ENCODE measurements at regions not wholly inside any gene's neighbourhood (a gene's known extent, or its start where the extent isn't known, plus 50 kb on each side); places are given as distances from the start of the nearest gene placed in this dataset.

DNA sequence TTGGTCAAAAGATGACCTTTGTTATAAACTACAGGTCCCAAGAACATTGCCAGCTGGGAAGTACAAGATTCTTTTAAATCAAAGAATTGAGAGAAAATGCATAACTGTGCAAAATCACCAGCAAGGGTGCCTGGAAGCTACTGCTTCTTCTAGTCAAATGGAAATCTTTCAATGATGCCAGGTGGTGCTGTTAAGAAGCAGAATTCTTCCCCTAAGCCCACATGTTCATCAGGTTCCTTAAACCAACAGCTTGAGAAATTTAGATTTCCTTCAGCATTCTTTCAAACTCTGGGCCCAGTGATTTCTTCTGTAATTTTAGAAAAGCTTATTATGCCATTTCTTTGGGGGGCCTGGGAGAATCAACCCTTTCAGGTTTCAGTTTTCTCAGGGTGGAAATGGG is 207.8 kb upstream of the WSCD1 start:
- H3K27ac ChIP-seq: no peak overlapping the region
- in situ Hi-C loops (cut with HindIII; ENCODE audit: low pct_ligation_motif_present, low sequenced_read_pairs): no loop called here
- DNase-seq: no peak
- H3K4me3 ChIP-seq (ENCODE audit: low read depth, low read length): no peak overlapping the region
- H3K36me3 ChIP-seq (replicated peaks): no peaks in the 10 kb centered on the region
- TF ChIP-seq, protein P1, sequence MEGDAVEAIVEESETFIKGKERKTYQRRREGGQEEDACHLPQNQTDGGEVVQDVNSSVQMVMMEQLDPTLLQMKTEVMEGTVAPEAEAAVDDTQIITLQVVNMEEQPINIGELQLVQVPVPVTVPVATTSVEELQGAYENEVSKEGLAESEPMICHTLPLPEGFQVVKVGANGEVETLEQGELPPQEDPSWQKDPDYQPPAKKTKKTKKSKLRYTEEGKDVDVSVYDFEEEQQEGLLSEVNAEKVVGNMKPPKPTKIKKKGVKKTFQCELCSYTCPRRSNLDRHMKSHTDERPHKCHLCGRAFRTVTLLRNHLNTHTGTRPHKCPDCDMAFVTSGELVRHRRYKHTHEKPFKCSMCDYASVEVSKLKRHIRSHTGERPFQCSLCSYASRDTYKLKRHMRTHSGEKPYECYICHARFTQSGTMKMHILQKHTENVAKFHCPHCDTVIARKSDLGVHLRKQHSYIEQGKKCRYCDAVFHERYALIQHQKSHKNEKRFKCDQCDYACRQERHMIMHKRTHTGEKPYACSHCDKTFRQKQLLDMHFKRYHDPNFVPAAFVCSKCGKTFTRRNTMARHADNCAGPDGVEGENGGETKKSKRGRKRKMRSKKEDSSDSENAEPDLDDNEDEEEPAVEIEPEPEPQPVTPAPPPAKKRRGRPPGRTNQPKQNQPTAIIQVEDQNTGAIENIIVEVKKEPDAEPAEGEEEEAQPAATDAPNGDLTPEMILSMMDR (IDR thresholded peaks at IDR 0.05; ENCODE audit: low read depth, low read length, missing control alignments): no peak
- H3K27me3 ChIP-seq (replicated peaks): no peaks in the 10 kb centered on the region

DNA sequence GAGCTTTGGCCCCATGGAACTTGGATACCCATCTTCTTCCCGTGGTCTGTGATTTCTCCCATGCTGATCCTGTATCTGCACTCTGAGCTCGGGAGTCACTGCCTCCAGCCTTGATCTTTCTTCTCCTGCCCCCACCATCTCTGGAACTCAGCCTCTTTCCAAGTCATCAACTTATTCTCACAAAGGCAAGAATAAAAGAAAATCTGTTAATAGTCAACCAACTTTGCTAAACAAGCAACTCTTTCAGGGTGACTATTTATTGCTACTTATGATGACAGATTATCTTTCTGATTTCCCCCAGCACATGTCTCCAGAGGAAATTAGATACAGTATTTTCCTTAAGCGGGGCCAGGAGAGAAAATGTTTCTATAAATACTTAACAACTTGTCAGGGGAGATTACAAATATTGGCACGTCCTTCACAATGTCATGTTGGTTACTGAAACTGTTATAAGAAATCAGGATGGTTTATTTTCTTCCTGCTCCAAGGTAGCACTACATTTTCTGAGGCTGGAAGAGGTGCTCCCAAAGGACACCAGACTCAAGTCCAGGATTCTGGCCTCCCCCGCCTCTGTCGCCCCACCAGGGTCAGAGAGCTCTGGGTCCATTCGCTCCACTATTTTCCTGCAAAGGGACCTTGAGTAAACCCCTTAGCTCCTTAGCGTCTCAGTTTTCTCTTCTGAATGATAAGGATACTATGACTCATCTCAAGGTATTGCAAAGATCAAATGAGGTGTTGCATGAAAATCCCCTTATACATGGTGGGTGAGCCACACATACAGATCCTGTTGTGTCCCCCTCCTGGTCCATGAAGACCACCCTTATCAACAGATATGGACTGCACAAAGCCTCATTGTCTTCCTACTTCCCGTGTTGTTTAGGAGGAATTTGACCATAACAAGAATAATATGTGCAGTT is 205.2 kb upstream of the WSCD1 start:
- TF ChIP-seq, protein P1 (IDR thresholded peaks at IDR 0.05; ENCODE audit: low read depth, low read length, missing control alignments): no peak
- in situ Hi-C loops (cut with HindIII; ENCODE audit: low pct_ligation_motif_present, low sequenced_read_pairs): no loop called here
- Histone ChIP-seq H3K36me3 (replicated peaks) (no peaks in the 10 kb centered on the region), H3K27ac (no peak overlapping the region), H3K4me3 (ENCODE audit: low read depth, low read length) (no peak overlapping the region), H3K27me3 (replicated peaks) (no peaks in the 10 kb centered on the region)
- no peak for DNase-seq

DNA sequence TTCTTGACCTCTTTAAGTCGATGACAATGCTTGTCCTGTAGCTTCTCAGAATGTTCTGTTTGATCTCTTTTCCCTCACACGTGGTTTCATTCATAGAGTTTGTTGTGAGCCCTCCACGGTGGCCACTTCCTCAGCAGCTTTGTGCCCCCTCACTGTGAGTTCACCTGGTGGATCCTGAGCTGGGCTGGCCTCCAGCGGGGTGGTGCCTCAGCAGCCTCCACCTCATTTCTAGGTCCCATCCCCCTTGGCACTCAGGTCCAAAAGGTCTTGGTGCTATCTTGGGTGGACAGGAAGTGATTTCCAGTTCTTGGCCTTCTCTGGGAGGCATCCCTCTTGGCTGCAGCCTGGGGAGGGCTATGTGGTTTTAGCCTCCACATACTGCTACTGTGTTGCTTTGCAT is 203.2 kb upstream of the WSCD1 start:
- no peak for DNase-seq
- TF ChIP-seq, protein P1 (IDR thresholded peaks at IDR 0.05; ENCODE audit: low read depth, low read length, missing control alignments): no peak
- Histone ChIP-seq H3K27ac (no peak overlapping the region), H3K36me3 (replicated peaks) (no peaks in the 10 kb centered on the region), H3K4me3 (ENCODE audit: low read depth, low read length) (no peak overlapping the region), H3K27me3 (replicated peaks) (no peaks in the 10 kb centered on the region)
- in situ Hi-C loops (cut with HindIII; ENCODE audit: low pct_ligation_motif_present, low sequenced_read_pairs): no loop called here

DNA sequence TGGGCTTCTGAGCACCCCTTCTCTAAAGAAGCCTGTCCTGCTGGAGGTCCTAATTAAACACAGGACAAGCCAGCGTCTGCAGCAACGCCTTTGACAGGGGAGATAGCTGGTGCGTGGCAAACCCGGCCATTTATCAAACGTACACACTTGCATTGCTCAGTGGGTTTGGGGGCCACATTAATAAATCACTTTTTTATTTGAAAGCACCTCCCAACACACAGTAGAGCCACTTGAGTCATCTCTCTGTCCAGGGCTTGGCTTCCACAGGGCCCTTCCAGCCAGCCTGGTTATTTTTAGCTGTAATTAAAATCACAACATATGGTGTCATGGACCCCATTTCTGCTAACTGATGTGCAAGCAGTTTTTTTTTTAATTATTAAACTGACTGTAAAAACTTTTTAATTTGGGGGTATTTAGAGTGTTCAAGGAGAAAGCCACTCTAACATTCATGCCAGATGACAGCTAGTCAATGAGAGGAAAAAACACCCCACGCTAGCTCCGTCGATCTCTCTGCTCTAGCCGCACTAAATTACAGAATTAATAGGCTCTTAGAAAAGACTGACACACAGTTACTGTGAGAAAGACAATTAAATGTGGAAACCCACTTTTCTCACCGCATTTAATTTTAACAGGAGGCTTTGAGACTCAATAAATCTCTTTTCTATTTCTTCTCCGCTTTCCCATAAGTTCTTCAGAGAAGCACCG is 201.0 kb upstream of the WSCD1 start:
- H3K4me3 ChIP-seq (ENCODE audit: low read depth, low read length): no peak overlapping the region
- H3K27me3 ChIP-seq (replicated peaks): no peaks in the 10 kb centered on the region
- H3K36me3 ChIP-seq (replicated peaks): no peaks in the 10 kb centered on the region
- in situ Hi-C loops (cut with HindIII; ENCODE audit: low pct_ligation_motif_present, low sequenced_read_pairs): no loop called here
- TF ChIP-seq, protein P1 (IDR thresholded peaks at IDR 0.05; ENCODE audit: low read depth, low read length, missing control alignments): no peak
- no peak overlapping the region for H3K27ac ChIP-seq
- no peak for DNase-seq

DNA sequence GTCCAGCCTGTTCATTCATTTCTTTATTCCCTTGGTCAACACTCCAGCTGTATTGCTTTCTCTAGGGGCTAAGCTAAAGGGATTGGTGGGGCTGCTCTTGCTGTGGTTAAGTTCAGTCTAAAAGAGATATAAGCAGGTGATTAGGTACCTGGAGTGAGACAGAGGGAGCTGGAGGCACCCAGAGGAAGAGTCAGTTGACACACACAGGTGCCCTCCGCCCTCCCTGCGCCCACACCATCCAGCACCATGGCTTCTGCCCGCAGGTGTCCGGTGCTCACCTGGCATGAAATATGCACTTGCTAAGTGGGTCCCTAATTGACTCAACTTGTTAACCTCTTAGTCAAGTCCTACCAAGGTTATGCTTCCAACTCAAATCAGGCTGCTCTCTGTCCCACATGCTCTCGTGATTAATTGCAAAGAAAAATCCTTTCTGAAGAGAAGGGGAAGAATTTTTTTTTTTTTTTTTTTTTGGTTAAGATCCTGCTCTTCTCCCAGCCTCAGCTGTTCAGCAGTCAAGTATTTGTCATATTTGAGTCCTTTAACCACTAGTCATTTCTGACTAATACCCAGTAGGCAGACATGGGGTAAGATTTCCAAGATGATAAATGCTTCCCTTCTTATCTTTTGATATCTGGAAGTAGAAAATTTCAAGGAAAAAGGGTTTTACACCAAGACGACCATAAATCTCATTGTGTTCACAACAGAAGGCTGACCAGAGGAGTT is 199.8 kb upstream of the WSCD1 start:
- no peak for DNase-seq
- in situ Hi-C loops (cut with HindIII; ENCODE audit: low pct_ligation_motif_present, low sequenced_read_pairs): no loop called here
- no peaks in the 10 kb centered on the region for H3K27me3 ChIP-seq (replicated peaks)
- no peak overlapping the region for H3K27ac ChIP-seq
- TF ChIP-seq, protein P1 (IDR thresholded peaks at IDR 0.05; ENCODE audit: low read depth, low read length, missing control alignments): no peak
- no peak overlapping the region for H3K4me3 ChIP-seq (ENCODE audit: low read depth, low read length)
- H3K36me3 ChIP-seq (replicated peaks): no peaks in the 10 kb centered on the region
